ENCODE measurements at regions not wholly inside any gene's neighbourhood (a gene's known extent, or its start where the extent isn't known, plus 50 kb on each side); places are given as distances from the start of the nearest gene placed in this dataset.

- Histone ChIP-seq H3K9me2 (replicated peaks; ENCODE audit: insufficient read depth, low read length) (no peaks in the 10 kb centered on the region), H3K4me3 (ENCODE audit: insufficient read depth, low read length, poor library complexity, severe bottlenecking) (peak overlapping the region; percentile 6), H3K36me3 (ENCODE audit: low read length) (no peaks in the 10 kb centered on the region), H3K27ac (ENCODE audit: low read depth, low read length) (peak overlapping the region; percentile 93), H4K20me1 (ENCODE audit: low read depth, low read length) (no peaks in the 10 kb centered on the region), H3K27me3 (ENCODE audit: low read length) (no peaks in the 10 kb centered on the region), H3K9ac (ENCODE audit: low read length) (peak overlapping the region; percentile 49), H3K9me3 (ENCODE audit: insufficient read depth, low read length) (no peaks in the 10 kb centered on the region), H3K79me2 (ENCODE audit: insufficient read depth, low read length) (no peaks in the 10 kb centered on the region), H3F3A (ENCODE audit: insufficient read depth) (peaks cover 37% of the 10 kb centered on the region), H3K4me2 (ENCODE audit: low read depth, low read length, poor library complexity, severe bottlenecking) (peak overlapping the region; percentile 97), H2AFZ (ENCODE audit: low read depth, low read length, severe bottlenecking) (peak overlapping the region; percentile 93)
- TF ChIP-seq, protein P1, sequence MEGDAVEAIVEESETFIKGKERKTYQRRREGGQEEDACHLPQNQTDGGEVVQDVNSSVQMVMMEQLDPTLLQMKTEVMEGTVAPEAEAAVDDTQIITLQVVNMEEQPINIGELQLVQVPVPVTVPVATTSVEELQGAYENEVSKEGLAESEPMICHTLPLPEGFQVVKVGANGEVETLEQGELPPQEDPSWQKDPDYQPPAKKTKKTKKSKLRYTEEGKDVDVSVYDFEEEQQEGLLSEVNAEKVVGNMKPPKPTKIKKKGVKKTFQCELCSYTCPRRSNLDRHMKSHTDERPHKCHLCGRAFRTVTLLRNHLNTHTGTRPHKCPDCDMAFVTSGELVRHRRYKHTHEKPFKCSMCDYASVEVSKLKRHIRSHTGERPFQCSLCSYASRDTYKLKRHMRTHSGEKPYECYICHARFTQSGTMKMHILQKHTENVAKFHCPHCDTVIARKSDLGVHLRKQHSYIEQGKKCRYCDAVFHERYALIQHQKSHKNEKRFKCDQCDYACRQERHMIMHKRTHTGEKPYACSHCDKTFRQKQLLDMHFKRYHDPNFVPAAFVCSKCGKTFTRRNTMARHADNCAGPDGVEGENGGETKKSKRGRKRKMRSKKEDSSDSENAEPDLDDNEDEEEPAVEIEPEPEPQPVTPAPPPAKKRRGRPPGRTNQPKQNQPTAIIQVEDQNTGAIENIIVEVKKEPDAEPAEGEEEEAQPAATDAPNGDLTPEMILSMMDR (IDR thresholded peaks at IDR 0.05; ENCODE audit: insufficient read depth, low read length, poor library complexity, severe bottlenecking), result no peak
- TF ChIP-seq EZH2phosphoT487 (conservative IDR thresholded peaks at IDR 0.05; ENCODE audit: low read length), result no peak
These were observed 571.9 kb downstream of the SPOCK3 start for GRCh38 chr4:166662266-166662843.

DNA sequence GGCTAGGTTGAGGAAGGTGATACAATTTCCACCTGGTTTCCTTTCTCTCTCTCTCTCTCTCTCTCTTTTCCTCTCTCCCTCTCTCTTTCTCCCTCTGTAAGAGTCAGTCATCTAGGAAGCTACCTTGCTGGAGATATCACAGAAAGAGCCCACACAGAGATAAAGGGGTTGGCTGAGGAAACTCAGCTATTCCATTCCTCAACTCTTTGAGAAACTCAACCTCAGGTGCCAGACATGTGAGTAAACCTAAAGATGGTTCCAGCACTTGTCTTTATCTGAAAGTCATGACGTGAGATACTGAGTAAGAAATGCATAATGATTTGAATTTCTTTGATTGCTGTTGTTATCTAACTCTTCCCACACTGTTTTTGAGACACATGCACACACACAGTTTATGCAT, 564.0 kb downstream of the SPOCK3 start:
- H3K27ac ChIP-seq (ENCODE audit: low read depth, low read length), result no peak overlapping the region
- TF ChIP-seq EZH2phosphoT487 (conservative IDR thresholded peaks at IDR 0.05; ENCODE audit: low read length), result no peak
- TF ChIP-seq, protein P1 (IDR thresholded peaks at IDR 0.05; ENCODE audit: insufficient read depth, low read length, poor library complexity, severe bottlenecking), result no peak

DNA sequence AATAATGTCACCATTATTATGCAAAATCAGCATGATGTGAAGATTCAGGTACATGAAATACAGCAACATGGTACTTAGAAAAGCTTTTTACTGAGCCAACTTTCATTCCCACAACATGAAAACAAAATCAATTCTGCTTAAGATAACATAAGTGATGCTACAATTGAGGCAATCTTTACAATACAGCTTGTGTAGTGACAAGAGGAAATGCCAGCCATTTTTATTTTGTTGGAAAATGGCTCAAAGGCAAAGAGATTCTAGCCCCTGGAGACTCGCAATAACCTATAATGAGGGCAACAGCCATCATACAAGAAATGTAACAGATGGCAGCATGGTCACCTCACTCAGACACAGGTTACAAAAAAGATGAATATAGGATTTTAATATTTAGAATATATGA, 560.4 kb downstream of the SPOCK3 start:
- Histone ChIP-seq H3K9me2 (replicated peaks; ENCODE audit: insufficient read depth, low read length) (no peaks in the 10 kb centered on the region), H3K9ac (ENCODE audit: low read length) (no peak overlapping the region), H3K27ac (ENCODE audit: low read depth, low read length) (no peak overlapping the region), H3K36me3 (ENCODE audit: low read length) (no peaks in the 10 kb centered on the region), H3K9me3 (ENCODE audit: insufficient read depth, low read length) (no peaks in the 10 kb centered on the region), H2AFZ (ENCODE audit: low read depth, low read length, severe bottlenecking) (peak overlapping the region; percentile 32), H3K4me2 (ENCODE audit: low read depth, low read length, poor library complexity, severe bottlenecking) (no peak overlapping the region), H3K27me3 (ENCODE audit: low read length) (no peaks in the 10 kb centered on the region), H3F3A (ENCODE audit: insufficient read depth) (0 out of 2 replicates have a peak, but pooled peaks cover 3% of the 10 kb centered on the region), H4K20me1 (ENCODE audit: low read depth, low read length) (no peaks in the 10 kb centered on the region), H3K79me2 (ENCODE audit: insufficient read depth, low read length) (no peaks in the 10 kb centered on the region), H3K4me3 (ENCODE audit: insufficient read depth, low read length, poor library complexity, severe bottlenecking) (no peak overlapping the region)
- TF ChIP-seq, protein P1 (IDR thresholded peaks at IDR 0.05; ENCODE audit: insufficient read depth, low read length, poor library complexity, severe bottlenecking), result no peak
- no peak for TF ChIP-seq EZH2phosphoT487 (conservative IDR thresholded peaks at IDR 0.05; ENCODE audit: low read length)

More for the DNA sequence above, 564.0 kb downstream of the SPOCK3 start:
- Histone ChIP-seq H3K4me2 (ENCODE audit: low read depth, low read length, poor library complexity, severe bottlenecking) (no peak overlapping the region), H3K27me3 (ENCODE audit: low read length) (no peaks in the 10 kb centered on the region), H2AFZ (ENCODE audit: low read depth, low read length, severe bottlenecking) (peak overlapping the region; percentile 32), H3F3A (ENCODE audit: insufficient read depth) (peaks cover 14% of the 10 kb centered on the region; the same call in 1 of the 2 replicates), H3K9ac (ENCODE audit: low read length) (no peak overlapping the region), H4K20me1 (ENCODE audit: low read depth, low read length) (no peaks in the 10 kb centered on the region), H3K9me2 (replicated peaks; ENCODE audit: insufficient read depth, low read length) (no peaks in the 10 kb centered on the region), H3K79me2 (ENCODE audit: insufficient read depth, low read length) (no peaks in the 10 kb centered on the region), H3K36me3 (ENCODE audit: low read length) (no peaks in the 10 kb centered on the region), H3K4me3 (ENCODE audit: insufficient read depth, low read length, poor library complexity, severe bottlenecking) (no peak overlapping the region), H3K9me3 (ENCODE audit: insufficient read depth, low read length) (no peaks in the 10 kb centered on the region)

Data from SU-DHL-6 (cell line).